ENCODE measurements at regions not wholly inside any gene's neighbourhood (a gene's known extent, or its start where the extent isn't known, plus 50 kb on each side); places are given as distances from the start of the nearest gene placed in this dataset.
"Not testable (repeated sequence)": the region's sequence is repeated elsewhere in the genome, so short reads cannot be mapped to it uniquely, and the experiment has no call there.

GRCh38 chr5:106543330-106543729 lies 1127.4 kb downstream of the EFNA5 start:
- DNase-seq (ENCODE audit: low read depth): no peak

- no peak for DNase-seq (ENCODE audit: low read depth)
Observed at GRCh38 chr5:106530150-106530549, 1140.6 kb downstream of the EFNA5 start.

GRCh38 chr5:106525438-106525837 lies 1145.3 kb downstream of the EFNA5 start:
- DNase-seq (ENCODE audit: low read depth): no peak

GRCh38 chr5:106523852-106524251 lies 1146.9 kb downstream of the EFNA5 start:
- no peak for DNase-seq (ENCODE audit: low read depth)

- DNase-seq (ENCODE audit: low read depth): no peak
Observed at GRCh38 chr5:106522296-106522695, 1148.4 kb downstream of the EFNA5 start.

- peak; percentile 43 for DNase-seq (ENCODE audit: low read depth)
Observed at GRCh38 chr5:106521701-106522100, 1149.0 kb downstream of the EFNA5 start.

GRCh38 chr5:106510321-106510720 lies 1160.4 kb downstream of the EFNA5 start:
- no peak for DNase-seq (ENCODE audit: low read depth)

GRCh38 chr5:106508894-106509293 lies 1161.8 kb downstream of the EFNA5 start:
- no peak for DNase-seq (ENCODE audit: low read depth)

GRCh38 chr5:106493910-106494309 lies 1176.8 kb downstream of the EFNA5 start:
- DNase-seq (ENCODE audit: low read depth): no peak

GRCh38 chr5:106489004-106489403 lies 1181.7 kb downstream of the EFNA5 start:
- DNase-seq (ENCODE audit: low read depth): no peak

GRCh38 chr5:106488407-106488806 lies 1182.3 kb downstream of the EFNA5 start:
- DNase-seq (ENCODE audit: low read depth): no peak

GRCh38 chr5:106481374-106481773 lies 1189.4 kb downstream of the EFNA5 start:
- DNase-seq (ENCODE audit: low read depth): no peak

- DNase-seq (ENCODE audit: low read depth): no peak
Observed at GRCh38 chr5:106476630-106477029, 1194.1 kb downstream of the EFNA5 start.

GRCh38 chr5:106474066-106474465 lies 1196.7 kb downstream of the EFNA5 start:
- no peak for DNase-seq (ENCODE audit: low read depth)

GRCh38 chr5:106459541-106459940 lies 1211.2 kb downstream of the EFNA5 start:
- no peak for DNase-seq (ENCODE audit: low read depth)

GRCh38 chr5:106454651-106455415 lies 1215.9 kb downstream of the EFNA5 start:
- peak; percentile 41 for DNase-seq (ENCODE audit: low read depth)

- DNase-seq (ENCODE audit: low read depth): no peak
Observed at GRCh38 chr5:106454050-106454449, 1216.7 kb downstream of the EFNA5 start.

GRCh38 chr5:106451998-106452397 lies 1218.7 kb downstream of the EFNA5 start:
- no peak for DNase-seq (ENCODE audit: low read depth)

GRCh38 chr5:106443746-106444145 lies 1227.0 kb downstream of the EFNA5 start:
- peak; percentile 16 for DNase-seq (ENCODE audit: low read depth)

- DNase-seq (ENCODE audit: low read depth): no peak
Observed at GRCh38 chr5:106435185-106435584, 1235.6 kb downstream of the EFNA5 start.

- DNase-seq (ENCODE audit: low read depth): not testable (repeated sequence)
Observed at GRCh38 chr5:106430733-106431132, 1240.0 kb downstream of the EFNA5 start.

GRCh38 chr5:106423109-106423897 lies 1247.4 kb downstream of the EFNA5 start:
- DNase-seq (ENCODE audit: low read depth): no peak

GRCh38 chr5:106420102-106420501 lies 1250.6 kb downstream of the EFNA5 start:
- DNase-seq (ENCODE audit: low read depth): no peak
